Thoracic aorta (tissue), 2 donors: ENCODE measurements at regions not wholly inside any gene's neighbourhood (a gene's known extent, or its start where the extent isn't known, plus 50 kb on each side); places are given as distances from the start of the nearest gene placed in this dataset.
"Not testable (repeated sequence)": the region's sequence is repeated elsewhere in the genome, so short reads cannot be mapped to it uniquely, and the experiment has no call there.

Source experiments
- ATAC-seq: fragments of 150-250 bp; one replicate; pipeline ENCODE4 v1.8.0; 2017; ENCODE audit warnings: low read depth; ENCODE audit not compliant: insufficient number of reproducible peaks, low FRiP score
- DNase-seq: peaks from one replicate; pipeline ENCODE4 v3.0.0-alpha.2; 2020; ENCODE audit warnings: low spot score
- H3K27ac ChIP-seq, 2 donors: fragments of 200-600 bp; sonication (generic); 1 replicate in 1 of 2; 2 replicates in 1 of 2; pipeline ENCODE4 v1.5.1; 2016; ENCODE audit warnings: mild to moderate bottlenecking in 2 of 2, moderate library complexity in 2 of 2
- H3K27me3 ChIP-seq: fragments of 200-600 bp; sonication (generic); replicated peaks from 2 replicates; pipeline ENCODE4 v1.6.0; 2016; ENCODE audit warnings: mild to moderate bottlenecking; ENCODE audit not compliant: insufficient read depth
- H3K36me3 ChIP-seq: fragments of 200-600 bp; sonication (generic); one replicate; pipeline ENCODE4 v1.5.1; 2016
- H3K4me1 ChIP-seq, 2 donors: fragments of 200-600 bp; sonication (generic); 1 replicate in 1 of 2; 2 replicates in 1 of 2; pipeline versions ENCODE4 v1.5.1 to v1.6.0; 2016; ENCODE audit warnings: low read depth in 2 of 2, mild to moderate bottlenecking in 1 of 2; ENCODE audit not compliant: control insufficient read depth in 1 of 2
- H3K4me3 ChIP-seq: fragments of 200-600 bp; sonication (generic); 2 replicates; pipeline ENCODE4 v1.5.1; 2016; ENCODE audit warnings: mild to moderate bottlenecking
- H3K9me3 ChIP-seq: fragments of 200-600 bp; sonication (generic); 2 replicates; pipeline ENCODE4 v1.5.1; 2016
- CTCF ChIP-seq: fragments of 200-600 bp; sonication (generic); IDR thresholded peaks from one replicate; pipeline ENCODE4 v1.5.1; 2019; ENCODE audit warnings: antibody characterized with exemption

GRCh38 chr11:38538866-38539680, 1941.0 kb upstream of the RAG2 start:
- Histone ChIP-seq H3K36me3 (no peaks in the 10 kb centered on the region), H3K4me1 (no peaks in the 10 kb centered on the region), H3K4me3 (no peak overlapping the region), H3K27ac (no peak overlapping the region), H3K9me3 (no peaks in the 10 kb centered on the region), H3K27me3 (no peaks in the 10 kb centered on the region)
- ATAC-seq (no peak), DNase-seq (no peak)
- TF ChIP-seq CTCF: no peak

GRCh38 chr11:38530226-38530625, 1932.2 kb upstream of the RAG2 start:
- Histone ChIP-seq H3K4me1 (no peaks in the 10 kb centered on the region), H3K36me3 (no peaks in the 10 kb centered on the region), H3K9me3 (no peaks in the 10 kb centered on the region), H3K27ac (no peak overlapping the region), H3K27me3 (no peaks in the 10 kb centered on the region), H3K4me3 (no peak overlapping the region)
- no peak for DNase-seq
- ATAC-seq: no peak
- no peak for TF ChIP-seq CTCF

GRCh38 chr11:38524945-38525344, 1926.9 kb upstream of the RAG2 start:
- ATAC-seq (no peak), DNase-seq (no peak)
- TF ChIP-seq CTCF: no peak
- Histone ChIP-seq H3K36me3 (no peaks in the 10 kb centered on the region), H3K27ac (no peak overlapping the region), H3K4me1 (no peaks in the 10 kb centered on the region), H3K4me3 (no peak overlapping the region), H3K27me3 (no peaks in the 10 kb centered on the region), H3K9me3 (no peaks in the 10 kb centered on the region)

GRCh38 chr11:38517991-38518390, 1920.0 kb upstream of the RAG2 start:
- TF ChIP-seq CTCF: no peak
- no peaks in the 10 kb centered on the region for H3K4me1 ChIP-seq
- H3K9me3 ChIP-seq: no peaks in the 10 kb centered on the region

GRCh38 chr11:38512830-38513229, 1914.8 kb upstream of the RAG2 start:
- not testable (repeated sequence) for H3K36me3 ChIP-seq, H3K27ac ChIP-seq, H3K4me3 ChIP-seq, ATAC-seq, DNase-seq, H3K27me3 ChIP-seq, H3K9me3 ChIP-seq, H3K4me1 ChIP-seq

More at GRCh38 chr11:38517991-38518390, 1920.0 kb upstream of the RAG2 start:
- Histone ChIP-seq H3K4me3 (no peak overlapping the region), H3K27me3 (no peaks in the 10 kb centered on the region), H3K27ac (no peak overlapping the region), H3K36me3 (no peaks in the 10 kb centered on the region)
- DNase-seq (no peak), ATAC-seq (no peak)

- Histone ChIP-seq H3K4me3 (no peak overlapping the region), H3K4me1 (no peaks in the 10 kb centered on the region), H3K27me3 (no peaks in the 10 kb centered on the region), H3K9me3 (no peaks in the 10 kb centered on the region), H3K36me3 (no peaks in the 10 kb centered on the region), H3K27ac (no peak overlapping the region)
- DNase-seq (no peak), ATAC-seq (no peak)
- TF ChIP-seq CTCF: no peak
Observed at GRCh38 chr11:38510041-38510440, 1912.0 kb upstream of the RAG2 start.
